ENCODE measurements at regions not wholly inside any gene's neighbourhood (a gene's known extent, or its start where the extent isn't known, plus 50 kb on each side); places are given as distances from the start of the nearest gene placed in this dataset.

- TF ChIP-seq CTCF (IDR thresholded peaks at IDR 0.05; ENCODE audit: borderline replicate concordance, insufficient read depth, low read depth, low read length) = peak; percentile 23; the same call in 1 of the 2 replicates
- no peak overlapping the region for H3K4me3 ChIP-seq (ENCODE audit: low read depth, low read length)
These were observed 155.0 kb downstream of the PRELID2 start for GRCh38 chr5:145680169-145680568.

GRCh38 chr5:145678255-145678654 lies 156.9 kb downstream of the PRELID2 start:
- TF ChIP-seq CTCF (IDR thresholded peaks at IDR 0.05; ENCODE audit: borderline replicate concordance, insufficient read depth, low read depth, low read length) = no peak
- no peak overlapping the region for H3K4me3 ChIP-seq (ENCODE audit: low read depth, low read length)

- TF ChIP-seq CTCF (IDR thresholded peaks at IDR 0.05; ENCODE audit: borderline replicate concordance, insufficient read depth, low read depth, low read length) = no peak
- H3K4me3 ChIP-seq (ENCODE audit: low read depth, low read length) = no peak overlapping the region
These were observed 161.4 kb downstream of the PRELID2 start for GRCh38 chr5:145673786-145674185.

GRCh38 chr5:145668714-145669113 lies 166.4 kb downstream of the PRELID2 start:
- no peak overlapping the region for H3K4me3 ChIP-seq (ENCODE audit: low read depth, low read length)
- TF ChIP-seq CTCF (IDR thresholded peaks at IDR 0.05; ENCODE audit: borderline replicate concordance, insufficient read depth, low read depth, low read length) = no peak

- no peak overlapping the region for H3K4me3 ChIP-seq (ENCODE audit: low read depth, low read length)
- no peak for TF ChIP-seq CTCF (IDR thresholded peaks at IDR 0.05; ENCODE audit: borderline replicate concordance, insufficient read depth, low read depth, low read length)
These were observed 167.4 kb downstream of the PRELID2 start for GRCh38 chr5:145667742-145668141.

- TF ChIP-seq CTCF (IDR thresholded peaks at IDR 0.05; ENCODE audit: borderline replicate concordance, insufficient read depth, low read depth, low read length) = no peak
- H3K4me3 ChIP-seq (ENCODE audit: low read depth, low read length) = no peak overlapping the region
These were observed 168.6 kb downstream of the PRELID2 start for GRCh38 chr5:145666591-145666990.

GRCh38 chr5:145661737-145662485 lies 173.2 kb downstream of the PRELID2 start:
- TF ChIP-seq CTCF (IDR thresholded peaks at IDR 0.05; ENCODE audit: borderline replicate concordance, insufficient read depth, low read depth, low read length) = no peak

More at GRCh38 chr5:145661737-145662485, 173.2 kb downstream of the PRELID2 start:
- no peak overlapping the region for H3K4me3 ChIP-seq (ENCODE audit: low read depth, low read length)

Data from GM12875 (cell line).